ENCODE measurements at regions not wholly inside any gene's neighbourhood (a gene's known extent, or its start where the extent isn't known, plus 50 kb on each side); places are given as distances from the start of the nearest gene placed in this dataset.
"Not testable (repeated sequence)": the region's sequence is repeated elsewhere in the genome, so short reads cannot be mapped to it uniquely, and the experiment has no call there.

DNA sequence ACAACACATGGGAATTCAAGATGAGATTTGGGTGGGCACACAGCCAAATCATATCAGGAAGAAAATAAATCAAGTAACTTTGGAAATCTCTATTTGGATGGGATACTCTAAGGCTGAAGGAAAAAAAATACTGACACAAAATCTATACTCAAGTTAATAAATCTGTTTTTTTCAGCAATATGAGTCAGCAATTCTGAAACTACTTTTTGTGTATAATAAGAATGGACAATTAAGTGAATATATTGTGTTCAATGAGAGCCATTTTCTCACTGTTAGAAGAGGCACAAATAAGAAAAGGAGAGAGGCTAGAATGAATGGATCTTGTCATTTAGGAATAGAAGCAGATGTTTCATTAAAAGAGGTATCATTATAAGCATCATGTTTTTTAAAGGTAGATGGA lies 651.0 kb downstream of the TAF11L14 start:
- no peak overlapping the region for H3K4me3 ChIP-seq (ENCODE audit: control insufficient read depth in 2 of 3, extremely low read depth in 1 of 3, insufficient read depth in 2 of 3, low read depth in 1 of 3, low read length in 3 of 3)
- no peaks in the 10 kb centered on the region for H3K4me1 ChIP-seq (ENCODE audit: control insufficient read depth, extremely low read depth, insufficient read depth, low read length)
- H3K4me2 ChIP-seq (ENCODE audit: control insufficient read depth, extremely low read depth, insufficient read depth, low read depth, low read length), result no peak overlapping the region
- H2AFZ ChIP-seq (ENCODE audit: control insufficient read depth, low read length), result no peak overlapping the region
- H3K79me2 ChIP-seq (ENCODE audit: control insufficient read depth, insufficient read depth, low read length), result no peaks in the 10 kb centered on the region
- H3K9me1 ChIP-seq (ENCODE audit: control insufficient read depth, extremely low read depth, insufficient read depth, low read length), result no peaks in the 10 kb centered on the region
- H3K27ac ChIP-seq (ENCODE audit: control insufficient read depth, insufficient read depth, low read length), result no peak overlapping the region
- H4K20me1 ChIP-seq (ENCODE audit: control insufficient read depth, extremely low read depth, insufficient read depth, low read length), result no peaks in the 10 kb centered on the region
- no peak overlapping the region for H3K9ac ChIP-seq (ENCODE audit: control insufficient read depth, extremely low read depth, insufficient read depth, low read length)
- no peaks in the 10 kb centered on the region for H3K27me3 ChIP-seq (ENCODE audit: control insufficient read depth, extremely low read depth, insufficient read depth, low read length)
- no peaks in the 10 kb centered on the region for H3K9me3 ChIP-seq (ENCODE audit: control insufficient read depth, low read depth, low read length)
- TF ChIP-seq, protein P1, sequence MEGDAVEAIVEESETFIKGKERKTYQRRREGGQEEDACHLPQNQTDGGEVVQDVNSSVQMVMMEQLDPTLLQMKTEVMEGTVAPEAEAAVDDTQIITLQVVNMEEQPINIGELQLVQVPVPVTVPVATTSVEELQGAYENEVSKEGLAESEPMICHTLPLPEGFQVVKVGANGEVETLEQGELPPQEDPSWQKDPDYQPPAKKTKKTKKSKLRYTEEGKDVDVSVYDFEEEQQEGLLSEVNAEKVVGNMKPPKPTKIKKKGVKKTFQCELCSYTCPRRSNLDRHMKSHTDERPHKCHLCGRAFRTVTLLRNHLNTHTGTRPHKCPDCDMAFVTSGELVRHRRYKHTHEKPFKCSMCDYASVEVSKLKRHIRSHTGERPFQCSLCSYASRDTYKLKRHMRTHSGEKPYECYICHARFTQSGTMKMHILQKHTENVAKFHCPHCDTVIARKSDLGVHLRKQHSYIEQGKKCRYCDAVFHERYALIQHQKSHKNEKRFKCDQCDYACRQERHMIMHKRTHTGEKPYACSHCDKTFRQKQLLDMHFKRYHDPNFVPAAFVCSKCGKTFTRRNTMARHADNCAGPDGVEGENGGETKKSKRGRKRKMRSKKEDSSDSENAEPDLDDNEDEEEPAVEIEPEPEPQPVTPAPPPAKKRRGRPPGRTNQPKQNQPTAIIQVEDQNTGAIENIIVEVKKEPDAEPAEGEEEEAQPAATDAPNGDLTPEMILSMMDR (optimal IDR thresholded peaks at IDR 0.05 in 1 of 3, IDR thresholded peaks at IDR 0.05 in 1 of 3, conservative IDR thresholded peaks at IDR 0.05 in 1 of 3; ENCODE audit: extremely low read depth in 1 of 3, insufficient read depth in 2 of 3, low read length in 3 of 3), result no peak
- TF ChIP-seq EZH2 (IDR thresholded peaks at IDR 0.05; ENCODE audit: low read length), result no peak
- H3K36me3 ChIP-seq (ENCODE audit: control insufficient read depth in 2 of 2, extremely low read depth in 1 of 2, insufficient read depth in 2 of 2, low read length in 2 of 2), result no peaks in the 10 kb centered on the region
- no peak for FAIRE-seq
- dilution Hi-C loops (cut with MboI; ENCODE audit: extremely low pct_ligation_motif_present, low sequenced_read_pairs), result no loop called here
- DNase-seq (ENCODE audit: low read depth, low spot score), result no peak

DNA sequence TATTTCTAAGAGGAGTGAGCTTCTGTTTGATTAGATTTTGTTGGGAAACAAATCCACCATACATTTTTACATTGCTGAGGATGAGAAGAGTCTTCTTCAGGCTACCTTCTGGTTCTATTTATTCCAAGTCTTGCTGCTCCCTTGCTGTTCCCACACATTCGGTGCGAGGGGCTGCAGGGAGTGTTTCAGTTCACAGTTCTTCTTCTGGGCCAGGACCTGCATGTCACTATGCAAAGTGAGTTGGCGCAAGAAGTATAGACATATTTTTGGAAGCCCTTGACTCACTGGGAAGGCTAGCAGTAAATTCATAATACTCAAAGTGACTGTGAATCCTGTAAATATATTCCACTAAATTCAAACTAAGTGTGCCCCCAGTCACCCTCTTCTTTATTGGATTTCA lies 657.9 kb downstream of the TAF11L14 start:
- Histone ChIP-seq H3K9me3 (ENCODE audit: control insufficient read depth, low read depth, low read length) (no peaks in the 10 kb centered on the region), H3K4me2 (ENCODE audit: control insufficient read depth, extremely low read depth, insufficient read depth, low read depth, low read length) (no peak overlapping the region), H3K4me1 (ENCODE audit: control insufficient read depth, extremely low read depth, insufficient read depth, low read length) (no peaks in the 10 kb centered on the region), H3K4me3 (ENCODE audit: control insufficient read depth in 2 of 3, extremely low read depth in 1 of 3, insufficient read depth in 2 of 3, low read depth in 1 of 3, low read length in 3 of 3) (no peak overlapping the region), H3K27ac (ENCODE audit: control insufficient read depth, insufficient read depth, low read length) (no peak overlapping the region), H3K9me1 (ENCODE audit: control insufficient read depth, extremely low read depth, insufficient read depth, low read length) (no peaks in the 10 kb centered on the region), H3K9ac (ENCODE audit: control insufficient read depth, extremely low read depth, insufficient read depth, low read length) (no peak overlapping the region), H2AFZ (ENCODE audit: control insufficient read depth, low read length) (no peak overlapping the region), H3K79me2 (ENCODE audit: control insufficient read depth, insufficient read depth, low read length) (no peaks in the 10 kb centered on the region), H4K20me1 (ENCODE audit: control insufficient read depth, extremely low read depth, insufficient read depth, low read length) (no peaks in the 10 kb centered on the region), H3K27me3 (ENCODE audit: control insufficient read depth, extremely low read depth, insufficient read depth, low read length) (no peaks in the 10 kb centered on the region), H3K36me3 (ENCODE audit: control insufficient read depth in 2 of 2, extremely low read depth in 1 of 2, insufficient read depth in 2 of 2, low read length in 2 of 2) (no peaks in the 10 kb centered on the region)
- dilution Hi-C loops (cut with MboI; ENCODE audit: extremely low pct_ligation_motif_present, low sequenced_read_pairs), result no loop called here
- TF ChIP-seq, protein P1 (optimal IDR thresholded peaks at IDR 0.05 in 1 of 3, IDR thresholded peaks at IDR 0.05 in 1 of 3, conservative IDR thresholded peaks at IDR 0.05 in 1 of 3; ENCODE audit: extremely low read depth in 1 of 3, insufficient read depth in 2 of 3, low read length in 3 of 3), result no peak
- FAIRE-seq (no peak), DNase-seq (ENCODE audit: low read depth, low spot score) (no peak)

DNA sequence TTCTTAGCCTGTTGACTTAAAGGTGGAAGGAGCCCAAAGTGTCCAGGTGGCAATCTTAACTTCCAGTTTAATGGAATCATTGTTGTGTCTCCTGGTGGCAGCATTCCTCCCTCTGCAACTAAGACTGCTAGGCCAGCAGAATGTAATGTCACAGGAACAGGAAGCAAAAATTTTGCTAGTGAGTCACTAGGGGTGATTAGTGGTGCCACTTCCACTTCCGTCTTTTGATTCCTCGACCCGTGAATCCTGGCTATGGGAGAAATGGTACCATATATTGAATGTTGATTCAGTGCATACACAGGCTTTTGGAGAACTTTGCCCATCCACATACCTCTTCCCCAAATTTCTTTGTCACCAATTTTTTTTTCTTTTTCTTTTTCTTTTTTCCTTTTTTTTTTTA lies 661.4 kb downstream of the TAF11L14 start:
- H4K20me1 ChIP-seq (ENCODE audit: control insufficient read depth, extremely low read depth, insufficient read depth, low read length); H2AFZ ChIP-seq (ENCODE audit: control insufficient read depth, low read length); H3K36me3 ChIP-seq (ENCODE audit: control insufficient read depth in 2 of 2, extremely low read depth in 1 of 2, insufficient read depth in 2 of 2, low read length in 2 of 2); DNase-seq (ENCODE audit: low read depth, low spot score); dilution Hi-C loops (cut with MboI; ENCODE audit: extremely low pct_ligation_motif_present, low sequenced_read_pairs); H3K4me2 ChIP-seq (ENCODE audit: control insufficient read depth, extremely low read depth, insufficient read depth, low read depth, low read length); H3K4me3 ChIP-seq (ENCODE audit: control insufficient read depth in 2 of 3, extremely low read depth in 1 of 3, insufficient read depth in 2 of 3, low read depth in 1 of 3, low read length in 3 of 3); H3K27ac ChIP-seq (ENCODE audit: control insufficient read depth, insufficient read depth, low read length); H3K27me3 ChIP-seq (ENCODE audit: control insufficient read depth, extremely low read depth, insufficient read depth, low read length); H3K9ac ChIP-seq (ENCODE audit: control insufficient read depth, extremely low read depth, insufficient read depth, low read length); FAIRE-seq; H3K9me3 ChIP-seq (ENCODE audit: control insufficient read depth, low read depth, low read length); H3K4me1 ChIP-seq (ENCODE audit: control insufficient read depth, extremely low read depth, insufficient read depth, low read length); H3K9me1 ChIP-seq (ENCODE audit: control insufficient read depth, extremely low read depth, insufficient read depth, low read length); H3K79me2 ChIP-seq (ENCODE audit: control insufficient read depth, insufficient read depth, low read length): not testable (repeated sequence)
